Mammary epithelial cell (primary cell): ENCODE measurements at regions not wholly inside any gene's neighbourhood (a gene's known extent, or its start where the extent isn't known, plus 50 kb on each side); places are given as distances from the start of the nearest gene placed in this dataset.

Source experiments
- CTCF ChIP-seq, 2 donors: IDR thresholded peaks in 1 of 2; conservative IDR thresholded peaks in 1 of 2; 2 replicates each; pipeline ENCODE4 v1.5.1; 2011 to 2012; ENCODE audit warnings: inconsistent platforms in 2 of 2, low read length in 2 of 2, mild to moderate bottlenecking in 2 of 2, control low read depth in 1 of 2, low read depth in 1 of 2; ENCODE audit not compliant: insufficient read depth in 1 of 2; ENCODE audit errors: extremely low read depth in 1 of 2
- EZH2 ChIP-seq: IDR thresholded peaks from 2 replicates; pipeline ENCODE4 v1.6.1; 2012; ENCODE audit warnings: low read length, inconsistent platforms, borderline replicate concordance

DNA sequence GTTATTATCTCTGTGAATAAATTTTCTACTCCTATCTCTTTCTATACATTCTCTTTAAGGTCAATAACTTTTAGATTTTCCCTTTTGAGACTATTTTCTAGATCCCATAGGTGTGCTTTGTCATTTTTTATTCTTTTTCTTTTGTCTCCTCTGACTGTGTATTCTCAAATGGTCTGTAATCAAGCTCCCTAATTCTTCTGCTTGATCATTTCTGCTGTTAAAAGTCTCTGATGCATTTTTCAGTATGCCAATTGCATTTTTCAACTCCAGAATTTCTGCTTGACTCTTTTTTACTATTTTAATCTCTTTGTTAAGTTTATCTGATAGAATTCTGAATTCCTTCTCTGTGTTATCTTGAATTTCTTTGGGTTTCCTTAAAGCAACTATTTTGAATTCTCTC lies 78.2 kb downstream of the THNSL1 start:
- no peak for TF ChIP-seq CTCF (conservative IDR thresholded peaks at IDR 0.05 in 1 of 2, IDR thresholded peaks at IDR 0.05 in 1 of 2; ENCODE audit: extremely low read depth in 1 of 2, insufficient read depth in 1 of 2, low read depth in 1 of 2, low read length in 2 of 2)
- no peak for TF ChIP-seq EZH2
